Adrenal gland (tissue), 9 donors: ENCODE measurements at regions not wholly inside any gene's neighbourhood (a gene's known extent, or its start where the extent isn't known, plus 50 kb on each side); places are given as distances from the start of the nearest gene placed in this dataset.

ENCODE experiments used
- DNase-seq, 7 donors: peaks; one replicate each; pipeline ENCODE4 v3.0.0-alpha.2; 2019 to 2020
- H3K27ac ChIP-seq, 5 donors: fragments of 200-600 bp; sonication (generic) in 4 of 5; 1 replicate in 3 of 5; 2 replicates in 2 of 5; pipeline versions ENCODE4 v1.5.1 to v1.8.0; 2016 to 2020; ENCODE audit warnings: mild to moderate bottlenecking in 1 of 5
- H3K27me3 ChIP-seq: fragments of 200-600 bp; 2 replicates; pipeline ENCODE4 v1.8.0; 2021
- H3K36me3 ChIP-seq, 2 donors: fragments of 200-600 bp; replicated peaks in 1 of 2; 1 replicate in 1 of 2; 2 replicates in 1 of 2; pipeline versions ENCODE4 v1.5.1 to v1.8.0; 2018 to 2022
- H3K4me1 ChIP-seq, 2 donors: fragments of 200-600 bp; replicated peaks in 1 of 2; 1 replicate in 1 of 2; 2 replicates in 1 of 2; pipeline versions ENCODE4 v1.5.1 to v1.8.0; 2018 to 2021
- H3K4me3 ChIP-seq, 4 donors: fragments of 200-600 bp; sonication (generic) in 3 of 4; one replicate each; pipeline ENCODE4 v1.5.1; 2016 to 2018
- H3K9me3 ChIP-seq, 3 donors: fragments of 200-600 bp; sonication (generic) in 1 of 3; replicated peaks in 1 of 3; 1 replicate in 2 of 3; 2 replicates in 1 of 3; pipeline versions ENCODE4 v1.5.1 to v1.8.0; 2016 to 2021
- CTCF ChIP-seq, 6 experiments: fragments of 450-650 bp in 4 of 6; fragments of 200-600 bp in 2 of 6; sonication (generic) in 1 of 6; IDR thresholded peaks; 1 replicate in 5 of 6; 2 replicates in 1 of 6; pipeline versions ENCODE4 v1.5.1 to v1.8.0; 2016 to 2021; ENCODE audit warnings: antibody characterized with exemption in 6 of 6, mild to moderate bottlenecking in 2 of 6, moderate library complexity in 1 of 6
- POLR2A ChIP-seq, 2 donors: fragments of 450-650 bp; IDR thresholded peaks; one replicate each; pipeline ENCODE4 v1.6.1; 2017; ENCODE audit warnings: antibody characterized with exemption in 2 of 2, mild to moderate bottlenecking in 2 of 2, moderate library complexity in 1 of 2
- WGBS, 4 donors: extraction: QIAGEN DNeasy Blood & Tissue Kit in 2 of 4; methylation state at CpG; one replicate each; pipeline versions ENCODE4 v1.1.5 to v1.1.7; 2013 to 2017; 5-methylcytosine and 5-hydroxymethylcytosine counted together
- intact Hi-C, 2 donors: fragments of 100-400 bp; cut with DNase I; formaldehyde crosslinking; loops; one replicate each; pipeline versions ENCODE4 v1.14.1 to v1.15.0; 2022 to 2023
- donor health status: healthy with polysubstance abuse.
- donor health status: Bipolar disorder and iron deficiency.
- donor health status: DM: yes; HTN: yes; CAD: no.
- donor health status: DM: no; HTN: no; CAD: no.
- donor health status: DM: no; HTN: no; CAD: no.

GRCh38 chr16:47970291-47970931 is 185.4 kb downstream of the ABCC12 start:
- 0 to 11% (median 4%) methylated on average over 2 of the region's 2 CpGs for WGBS, 4 donors

GRCh38 chr16:47967374-47967773 is 188.4 kb downstream of the ABCC12 start:
- Histone ChIP-seq H3K4me3 (no peak overlapping the region), H3K36me3 (no peaks in the 10 kb centered on the region), H3K27me3 (no peaks in the 10 kb centered on the region), H3K4me1 (no peaks in the 10 kb centered on the region), H3K9me3 (no peaks in the 10 kb centered on the region), H3K27ac (no peak overlapping the region)
- DNase-seq, result no peak
- no peak for TF ChIP-seq POLR2A (IDR thresholded peaks at IDR 0.05)
- no peak for TF ChIP-seq CTCF (IDR thresholded peaks at IDR 0.05)
- intact Hi-C loops, result no loop called here
- 33 to 56% (median 50%) methylated on average over 2 of the region's 2 CpGs for WGBS, 4 donors

More at GRCh38 chr16:47970291-47970931, 185.4 kb downstream of the ABCC12 start:
- no peaks in the 10 kb centered on the region for H3K36me3 ChIP-seq
- TF ChIP-seq CTCF (IDR thresholded peaks at IDR 0.05) (no peak), POLR2A (IDR thresholded peaks at IDR 0.05) (no peak)
- no peak overlapping the region for H3K4me3 ChIP-seq
- no peaks in the 10 kb centered on the region for H3K9me3 ChIP-seq
- no peaks in the 10 kb centered on the region for H3K27me3 ChIP-seq
- intact Hi-C loops, result no loop called here
- peak in 1 of 7 donors; percentile 3 for DNase-seq
- no peak overlapping the region for H3K27ac ChIP-seq
- H3K4me1 ChIP-seq, result no peaks in the 10 kb centered on the region

DNA sequence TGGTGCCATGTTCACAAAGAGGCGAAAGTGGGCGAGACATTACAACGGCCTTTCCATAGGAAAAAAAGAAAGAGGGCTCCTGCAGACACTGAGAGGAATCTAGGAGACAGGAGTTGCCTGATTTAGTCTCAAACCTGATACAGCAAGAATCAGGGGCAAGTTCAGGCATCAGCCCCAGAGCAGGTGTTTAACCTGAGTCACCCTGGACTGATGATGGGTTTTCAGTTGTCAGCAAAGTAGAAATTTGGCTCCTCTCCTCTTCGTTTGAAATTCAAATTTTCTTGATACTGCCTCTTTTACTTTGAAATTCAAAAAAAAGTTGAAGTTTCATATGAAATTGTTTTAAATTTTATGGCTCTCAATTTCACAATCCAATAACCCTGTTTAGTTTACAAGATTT is 189.5 kb downstream of the ABCC12 start:
- 72 to 85% (median 82%) methylated on average over 4 of the region's 4 CpGs for WGBS, 4 donors
- TF ChIP-seq CTCF (IDR thresholded peaks at IDR 0.05) (no peak), POLR2A (IDR thresholded peaks at IDR 0.05) (no peak)
- no peaks in the 10 kb centered on the region for H3K36me3 ChIP-seq

DNA sequence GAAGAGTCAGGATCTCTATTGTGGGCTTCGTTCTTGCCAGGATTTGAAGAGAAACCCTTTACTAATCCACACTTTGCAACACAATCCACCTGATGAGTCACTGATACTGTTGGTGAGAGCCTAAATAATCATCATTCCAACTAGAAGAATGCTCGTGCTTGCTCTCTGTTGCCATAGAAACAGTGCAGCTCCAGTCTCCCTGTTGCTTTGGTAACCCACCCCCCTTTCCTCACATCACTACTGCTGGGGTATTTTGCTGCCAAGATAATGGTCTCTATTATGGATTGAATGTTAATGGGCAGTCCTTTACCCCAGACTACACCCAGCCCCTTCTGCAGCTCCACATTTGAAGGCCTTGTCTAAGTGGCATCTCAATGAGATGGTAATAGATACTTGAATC is 190.4 kb downstream of the ABCC12 start:
- no peaks in the 10 kb centered on the region for H3K9me3 ChIP-seq
- TF ChIP-seq POLR2A (IDR thresholded peaks at IDR 0.05), result no peak
- no peak for TF ChIP-seq CTCF (IDR thresholded peaks at IDR 0.05)
- WGBS, 4 donors, result 22 to 51% (median 46%) methylated on average over 2 of the region's 2 CpGs
- no peak for DNase-seq
- no peaks in the 10 kb centered on the region for H3K27me3 ChIP-seq
- no peaks in the 10 kb centered on the region for H3K4me1 ChIP-seq
- no peak overlapping the region for H3K27ac ChIP-seq
- H3K36me3 ChIP-seq, result no peaks in the 10 kb centered on the region
- H3K4me3 ChIP-seq, result no peak overlapping the region
- intact Hi-C loops, result no loop called here

More for the DNA sequence above, 189.5 kb downstream of the ABCC12 start:
- intact Hi-C loops, result no loop called here
- Histone ChIP-seq H3K4me3 (no peak overlapping the region), H3K9me3 (no peaks in the 10 kb centered on the region), H3K27me3 (no peaks in the 10 kb centered on the region), H3K27ac (no peak overlapping the region), H3K4me1 (no peaks in the 10 kb centered on the region)
- DNase-seq, result no peak
